ENCODE measurements at regions not wholly inside any gene's neighbourhood (a gene's known extent, or its start where the extent isn't known, plus 50 kb on each side); places are given as distances from the start of the nearest gene placed in this dataset.

GRCh38 chr6:10205892-10206291 lies 209.0 kb downstream of the TFAP2A start:
- no peaks in the 10 kb centered on the region for H3K36me3 ChIP-seq
- intact Hi-C loops (cut with DNase I; ENCODE audit: low total_unique reads) = no loop called here
- H3K27me3 ChIP-seq = no peaks in the 10 kb centered on the region
- no peaks in the 10 kb centered on the region for H3K4me1 ChIP-seq
- TF ChIP-seq, protein P1, sequence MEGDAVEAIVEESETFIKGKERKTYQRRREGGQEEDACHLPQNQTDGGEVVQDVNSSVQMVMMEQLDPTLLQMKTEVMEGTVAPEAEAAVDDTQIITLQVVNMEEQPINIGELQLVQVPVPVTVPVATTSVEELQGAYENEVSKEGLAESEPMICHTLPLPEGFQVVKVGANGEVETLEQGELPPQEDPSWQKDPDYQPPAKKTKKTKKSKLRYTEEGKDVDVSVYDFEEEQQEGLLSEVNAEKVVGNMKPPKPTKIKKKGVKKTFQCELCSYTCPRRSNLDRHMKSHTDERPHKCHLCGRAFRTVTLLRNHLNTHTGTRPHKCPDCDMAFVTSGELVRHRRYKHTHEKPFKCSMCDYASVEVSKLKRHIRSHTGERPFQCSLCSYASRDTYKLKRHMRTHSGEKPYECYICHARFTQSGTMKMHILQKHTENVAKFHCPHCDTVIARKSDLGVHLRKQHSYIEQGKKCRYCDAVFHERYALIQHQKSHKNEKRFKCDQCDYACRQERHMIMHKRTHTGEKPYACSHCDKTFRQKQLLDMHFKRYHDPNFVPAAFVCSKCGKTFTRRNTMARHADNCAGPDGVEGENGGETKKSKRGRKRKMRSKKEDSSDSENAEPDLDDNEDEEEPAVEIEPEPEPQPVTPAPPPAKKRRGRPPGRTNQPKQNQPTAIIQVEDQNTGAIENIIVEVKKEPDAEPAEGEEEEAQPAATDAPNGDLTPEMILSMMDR (IDR thresholded peaks at IDR 0.05) = no peak
- no peak for TF ChIP-seq POLR2A (IDR thresholded peaks at IDR 0.05)
- no peak for DNase-seq
- no peak overlapping the region for H3K27ac ChIP-seq
- H3K4me3 ChIP-seq = no peak overlapping the region
- no peaks in the 10 kb centered on the region for H3K9me3 ChIP-seq

- Histone ChIP-seq H3K36me3 (no peaks in the 10 kb centered on the region), H3K9me3 (no peaks in the 10 kb centered on the region), H3K27ac (no peak overlapping the region), H3K27me3 (no peaks in the 10 kb centered on the region), H3K4me3 (no peak overlapping the region), H3K4me1 (no peaks in the 10 kb centered on the region)
- intact Hi-C loops (cut with DNase I; ENCODE audit: low total_unique reads) = no loop called here
- DNase-seq = no peak
- TF ChIP-seq, protein P1 (IDR thresholded peaks at IDR 0.05) = no peak
- TF ChIP-seq POLR2A (IDR thresholded peaks at IDR 0.05) = no peak
Observed at GRCh38 chr6:10205120-10205519, 209.8 kb downstream of the TFAP2A start.

DNA sequence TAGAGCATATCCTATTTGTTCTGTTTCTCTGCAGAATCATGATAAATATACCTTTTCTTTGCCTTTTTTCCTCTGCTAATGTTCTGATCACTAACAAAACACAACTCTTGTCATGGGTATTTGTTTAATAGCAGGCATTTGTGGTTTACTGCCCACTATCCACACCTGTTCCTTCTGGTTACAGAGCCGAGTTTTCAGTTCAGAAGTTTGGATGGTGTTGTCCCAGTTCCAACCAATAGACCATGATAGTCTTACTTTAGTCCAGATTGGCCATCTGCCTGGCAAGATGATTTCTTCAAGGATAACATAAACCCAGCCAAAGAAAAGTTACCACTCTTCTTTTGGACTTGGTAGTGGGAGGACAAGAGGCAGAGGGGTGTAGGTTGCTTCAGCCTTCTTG lies 211.2 kb downstream of the TFAP2A start:
- H3K36me3 ChIP-seq = no peaks in the 10 kb centered on the region
- TF ChIP-seq, protein P1 (IDR thresholded peaks at IDR 0.05) = no peak
- TF ChIP-seq POLR2A (IDR thresholded peaks at IDR 0.05) = no peak
- no peak overlapping the region for H3K27ac ChIP-seq
- H3K4me1 ChIP-seq = no peaks in the 10 kb centered on the region
- intact Hi-C loops (cut with DNase I; ENCODE audit: low total_unique reads) = no loop called here
- H3K9me3 ChIP-seq = no peaks in the 10 kb centered on the region
- no peaks in the 10 kb centered on the region for H3K27me3 ChIP-seq
- no peak overlapping the region for H3K4me3 ChIP-seq
- no peak for DNase-seq

- no peak for TF ChIP-seq POLR2A (IDR thresholded peaks at IDR 0.05)
- TF ChIP-seq, protein P1 (IDR thresholded peaks at IDR 0.05) = no peak
- Histone ChIP-seq H3K27me3 (no peaks in the 10 kb centered on the region), H3K4me3 (no peak overlapping the region), H3K36me3 (no peaks in the 10 kb centered on the region), H3K9me3 (no peaks in the 10 kb centered on the region), H3K27ac (no peak overlapping the region), H3K4me1 (no peaks in the 10 kb centered on the region)
- no peak for DNase-seq
- intact Hi-C loops (cut with DNase I; ENCODE audit: low total_unique reads) = no loop called here
Observed at GRCh38 chr6:10202581-10202980, 212.3 kb downstream of the TFAP2A start.

DNA sequence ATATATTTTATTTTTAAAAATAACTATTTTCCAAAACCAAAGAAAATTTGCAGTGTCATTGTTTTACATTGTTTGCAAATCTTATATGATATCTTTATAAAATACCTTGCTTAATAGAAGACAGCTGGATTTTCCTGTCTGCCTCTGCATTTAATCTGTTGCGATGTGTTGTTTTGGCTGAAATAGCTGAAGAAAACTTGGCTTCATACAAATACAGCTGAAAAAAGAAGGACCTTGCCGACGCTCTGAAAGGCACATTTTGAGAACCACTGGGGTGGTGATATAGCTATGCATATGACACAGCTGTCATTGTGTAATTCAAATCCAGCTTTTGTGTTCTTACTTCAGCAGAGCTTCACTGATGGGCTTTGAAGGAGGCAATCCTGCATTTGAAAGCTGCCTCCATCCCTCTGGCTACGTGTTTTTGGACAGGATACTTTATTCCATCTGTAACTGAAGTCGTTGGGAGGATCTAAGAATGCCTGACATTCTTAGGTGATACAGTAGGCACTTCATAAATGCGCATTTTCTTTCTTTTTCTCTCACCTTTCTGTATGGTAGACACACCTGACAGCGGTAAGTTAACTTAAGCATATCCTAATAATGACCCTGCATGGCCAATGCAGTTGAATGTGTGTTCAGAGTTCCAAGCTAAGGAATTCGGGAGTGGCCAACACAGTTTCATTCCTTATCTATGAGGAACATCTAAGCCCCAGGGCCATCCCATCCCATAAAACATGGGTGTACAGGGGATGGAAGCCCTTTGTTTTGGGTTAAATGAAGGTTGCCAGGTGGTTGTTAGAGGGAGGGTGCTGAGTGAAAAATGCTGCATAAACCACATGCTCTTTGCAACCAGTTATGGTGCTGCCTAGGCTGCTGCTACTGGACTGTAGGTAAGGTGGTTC lies 213.0 kb downstream of the TFAP2A start:
- Histone ChIP-seq H3K36me3 (no peaks in the 10 kb centered on the region), H3K27ac (no peak overlapping the region), H3K27me3 (no peaks in the 10 kb centered on the region), H3K4me1 (no peaks in the 10 kb centered on the region), H3K9me3 (no peaks in the 10 kb centered on the region), H3K4me3 (no peak overlapping the region)
- no peak for TF ChIP-seq POLR2A (IDR thresholded peaks at IDR 0.05)
- TF ChIP-seq, protein P1 (IDR thresholded peaks at IDR 0.05) = no peak
- no peak for DNase-seq
- intact Hi-C loops (cut with DNase I; ENCODE audit: low total_unique reads) = no loop called here

Data from uterus (tissue), 3 donors.